HG03066 (cell line): ENCODE measurements at regions not wholly inside any gene's neighbourhood (a gene's known extent, or its start where the extent isn't known, plus 50 kb on each side); places are given as distances from the start of the nearest gene placed in this dataset.

Experiments
- ATAC-seq: cut with Tn5 transposase; IDR thresholded peaks from one replicate; pipeline ENCODE4 v1.9.1; 2021; ENCODE audit warnings: low read depth; ENCODE audit not compliant: unreplicated experiment

DNA sequence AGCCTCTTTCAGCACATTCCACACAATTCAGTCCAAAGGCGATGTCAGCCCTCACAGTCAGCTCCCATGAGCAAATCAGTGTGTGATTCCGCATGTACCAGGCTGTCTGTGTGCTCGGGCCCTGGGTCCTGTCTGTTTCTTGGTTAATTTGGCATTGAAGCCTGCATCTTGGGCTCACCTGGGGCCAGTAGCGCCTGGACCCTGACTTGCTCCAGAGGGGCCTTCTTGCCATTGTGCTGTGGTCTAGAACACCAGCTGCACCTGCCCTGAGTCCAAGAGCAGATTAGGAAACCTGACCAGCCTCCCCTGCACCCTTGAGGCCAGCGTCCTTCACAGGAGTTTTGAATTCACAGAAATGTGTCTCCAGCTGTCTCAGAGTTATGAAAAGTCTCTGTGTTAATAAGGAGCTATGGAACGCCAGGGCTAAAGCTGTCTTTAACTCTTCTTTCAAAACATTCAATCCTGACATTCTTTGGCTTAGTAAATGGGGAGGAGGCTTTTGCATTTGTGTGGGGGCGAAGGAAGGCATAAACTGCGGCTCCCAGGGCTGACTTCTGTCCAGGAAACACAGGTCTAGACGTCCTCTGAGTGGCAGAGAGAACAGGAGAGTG lies 102.2 kb downstream of the ARF6 start:
- no peak for ATAC-seq

DNA sequence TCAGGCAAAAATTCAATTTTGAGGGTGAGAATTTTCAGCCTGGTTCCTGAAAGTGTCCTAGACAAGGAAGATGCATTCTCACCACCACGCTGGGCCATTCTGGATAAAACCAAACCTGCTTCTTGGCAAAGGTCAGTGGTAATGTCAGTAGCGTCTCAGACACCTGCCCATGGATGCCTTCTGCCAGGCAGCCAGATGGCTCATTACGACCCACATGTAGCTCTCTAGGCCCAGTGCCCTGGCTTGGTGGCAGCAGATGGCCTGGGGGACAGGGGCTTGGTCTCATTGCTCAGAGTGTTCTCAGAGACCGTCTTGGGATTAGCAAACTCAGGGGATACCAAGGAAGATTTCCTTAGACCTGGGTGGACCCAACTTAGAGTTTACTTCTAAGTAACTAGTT lies 105.1 kb downstream of the ARF6 start:
- ATAC-seq: no peak

DNA sequence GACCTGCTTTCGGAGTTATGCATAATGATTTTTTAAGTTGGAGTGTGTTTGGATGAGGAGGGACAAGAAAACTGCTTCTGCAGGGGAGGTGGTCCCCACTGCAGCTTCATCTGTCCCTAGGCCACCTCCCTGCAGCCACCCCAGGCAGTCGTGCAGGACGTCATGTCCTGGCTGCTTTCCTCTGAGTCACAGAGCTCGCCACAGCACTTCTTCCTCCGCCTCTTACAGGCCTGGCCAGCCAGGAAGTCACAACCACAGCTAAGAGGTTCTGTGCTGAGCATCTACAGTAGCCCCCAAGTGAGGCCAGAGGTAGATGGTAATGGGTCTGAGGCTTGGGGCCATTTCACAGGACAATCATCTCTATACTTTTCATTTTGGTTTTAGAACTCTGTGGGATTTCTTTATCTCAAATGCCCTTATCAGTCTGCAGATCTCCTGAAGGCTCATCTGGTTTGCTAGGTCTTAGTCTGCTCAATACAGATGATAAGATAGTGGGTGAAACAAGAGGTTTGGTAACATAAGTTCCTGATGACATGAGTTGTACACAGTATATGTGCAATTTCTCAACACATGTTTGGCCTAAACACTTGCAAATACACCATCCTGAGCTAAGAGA lies 106.4 kb downstream of the ARF6 start:
- ATAC-seq: peak; percentile 42

DNA sequence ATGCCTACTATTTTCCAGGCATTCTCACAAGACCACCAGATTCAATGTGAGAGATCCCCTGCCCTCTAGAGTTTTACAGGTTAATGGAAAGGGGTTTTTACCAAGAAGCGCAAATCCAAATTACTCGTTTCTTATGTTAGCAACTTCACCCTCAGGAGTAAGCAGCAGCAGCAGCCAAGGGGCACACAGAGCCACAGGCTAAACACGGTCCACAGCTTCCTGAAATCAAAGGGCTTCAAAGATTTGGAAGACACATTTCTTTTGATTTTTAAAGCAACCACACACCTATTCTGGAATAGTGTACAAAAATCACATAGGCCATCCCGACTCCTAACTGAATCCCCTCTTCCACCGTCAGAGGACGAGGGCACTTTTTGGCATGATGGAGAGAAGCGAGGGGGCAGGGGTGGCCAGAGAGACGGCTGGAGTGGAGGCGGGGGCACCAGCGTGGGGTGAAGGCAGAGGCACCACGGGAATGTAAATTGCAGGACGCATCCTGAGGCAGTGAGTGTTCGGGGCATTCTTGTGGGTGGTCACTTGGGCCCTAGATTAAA lies 107.0 kb downstream of the ARF6 start:
- no peak for ATAC-seq

DNA sequence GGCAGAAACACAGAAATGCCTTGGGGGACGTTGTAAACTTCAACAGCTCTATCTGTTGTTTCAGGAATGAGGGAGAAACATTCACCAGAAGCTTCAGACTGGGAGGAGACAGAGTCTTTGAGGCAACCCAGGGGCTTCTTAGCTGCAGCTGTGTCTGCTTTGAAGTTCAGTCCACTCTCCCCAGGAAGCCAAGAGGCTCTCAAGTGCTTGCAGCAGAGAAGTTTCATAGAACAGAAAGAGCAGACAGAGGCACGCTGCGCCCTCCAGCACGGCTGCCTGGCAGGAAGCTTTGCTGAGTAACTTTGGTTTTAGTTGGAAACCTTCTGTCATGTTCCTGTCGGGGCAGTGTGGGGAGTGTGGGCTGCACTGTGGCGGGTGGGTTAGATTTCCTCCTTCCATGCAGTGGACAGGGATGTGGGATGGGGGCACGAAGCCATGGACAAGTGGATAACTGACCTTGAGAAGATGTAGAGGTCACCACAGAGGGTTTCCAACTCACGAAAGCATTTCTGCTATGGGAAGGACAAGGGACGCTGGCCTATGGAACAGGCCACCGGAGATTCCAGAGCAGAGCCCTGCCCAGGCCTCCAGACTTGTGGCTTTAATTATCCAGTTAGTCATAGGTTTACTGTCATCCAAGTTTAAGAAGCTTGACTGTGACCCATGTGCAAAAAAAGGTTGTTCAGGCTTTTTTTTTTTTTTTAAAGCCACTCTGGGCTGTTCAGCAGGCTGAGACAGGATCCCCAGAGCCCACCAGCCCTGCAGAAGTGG lies 107.7 kb downstream of the ARF6 start:
- no peak for ATAC-seq

DNA sequence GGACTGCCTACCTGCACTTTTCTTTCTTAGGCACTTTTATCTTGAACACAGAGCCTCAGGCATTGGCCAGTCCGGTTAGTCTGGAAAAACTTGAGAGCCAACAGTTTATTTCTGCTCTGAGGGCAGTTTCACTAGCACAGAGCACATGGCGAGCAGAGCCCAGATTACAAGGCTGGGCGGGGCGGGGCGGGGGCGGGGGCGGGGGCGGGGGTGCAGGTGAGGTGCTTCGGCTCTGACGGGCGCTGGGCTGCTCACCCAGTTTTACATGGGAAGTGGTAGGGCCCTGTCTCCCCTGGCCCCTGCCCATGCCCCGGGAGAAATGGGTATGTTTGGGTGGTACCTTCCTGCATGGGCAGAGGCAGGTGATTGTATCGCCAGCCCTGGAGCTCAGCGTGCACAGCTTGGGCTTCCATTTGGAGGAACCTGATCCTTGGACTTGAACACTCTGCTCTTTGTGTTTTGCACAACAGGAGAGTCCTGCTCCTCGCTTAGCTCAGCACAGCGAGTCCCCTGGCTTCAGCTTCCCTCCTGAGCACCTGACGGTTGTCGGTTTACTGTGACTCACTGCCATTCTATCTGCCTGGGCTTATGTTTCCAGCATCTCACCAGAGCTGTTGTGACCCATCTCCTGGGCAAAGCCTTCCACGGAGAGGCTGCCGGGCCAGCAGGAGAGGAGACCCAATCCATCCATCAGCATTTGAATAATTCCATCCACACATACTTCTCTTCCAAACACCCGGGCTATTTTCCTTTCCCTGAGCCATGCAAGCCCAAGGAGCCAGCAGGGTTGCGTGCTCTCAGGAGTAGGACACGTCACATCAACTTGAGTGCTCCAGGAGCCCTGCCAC lies 108.5 kb downstream of the ARF6 start:
- ATAC-seq: peak; percentile 29

DNA sequence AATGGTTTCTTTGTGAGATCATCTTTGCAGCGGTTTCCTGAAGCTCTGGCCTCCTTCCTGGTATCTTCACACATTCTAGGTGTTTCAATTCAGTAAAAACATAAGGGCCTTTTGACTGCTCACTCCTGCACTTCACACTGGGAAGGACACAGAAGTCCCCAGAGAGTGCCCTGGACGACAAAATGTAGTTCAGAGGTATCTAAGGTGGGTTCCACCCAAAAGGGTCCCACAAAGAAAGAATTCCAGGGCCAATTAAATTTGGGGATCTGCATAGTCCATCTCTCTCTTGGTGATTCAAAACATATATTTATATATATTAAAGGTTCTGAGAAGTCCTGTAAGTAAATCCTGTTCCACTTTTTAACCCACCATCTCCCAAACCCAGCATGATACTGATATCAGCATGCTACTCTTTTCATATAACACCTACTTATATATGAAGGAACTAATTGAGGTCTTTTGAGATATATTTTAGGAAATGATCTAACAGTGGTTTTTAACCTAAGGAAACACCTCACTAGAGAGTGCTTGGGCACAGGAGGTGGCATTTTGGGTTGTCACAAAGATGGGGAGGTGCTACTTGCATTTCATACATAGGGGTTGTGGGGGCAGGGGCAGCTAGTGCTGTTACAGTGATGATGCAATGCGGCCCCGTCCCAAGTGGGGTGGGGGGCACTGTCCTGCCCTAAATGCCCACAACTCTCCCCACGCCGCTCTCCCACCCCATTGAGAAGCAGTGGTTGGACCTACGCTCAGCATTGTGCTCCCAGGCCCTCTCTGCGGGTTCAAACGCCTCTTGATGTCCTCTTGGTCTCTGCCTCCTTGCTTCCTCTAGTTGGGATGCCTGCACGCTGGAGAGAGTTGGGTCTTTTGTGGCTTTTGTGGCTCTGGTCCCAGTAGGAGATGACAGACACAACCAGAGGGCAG lies 109.4 kb downstream of the ARF6 start:
- ATAC-seq: peak; percentile 32

DNA sequence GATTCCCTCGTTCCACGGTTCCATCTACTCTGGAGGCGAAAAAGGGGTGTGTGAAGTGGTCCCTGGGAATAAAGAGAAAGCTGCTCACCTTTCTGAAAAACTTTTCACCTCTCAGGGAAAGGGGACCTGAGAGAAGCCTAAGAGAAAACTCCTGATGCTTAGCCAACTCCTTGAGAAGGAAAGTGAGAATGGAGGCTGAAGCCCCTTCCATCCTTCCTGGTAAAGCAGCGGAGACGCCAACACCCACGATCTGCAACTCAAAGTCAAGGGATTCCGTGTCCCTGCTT lies 110.0 kb downstream of the ARF6 start:
- no peak for ATAC-seq

DNA sequence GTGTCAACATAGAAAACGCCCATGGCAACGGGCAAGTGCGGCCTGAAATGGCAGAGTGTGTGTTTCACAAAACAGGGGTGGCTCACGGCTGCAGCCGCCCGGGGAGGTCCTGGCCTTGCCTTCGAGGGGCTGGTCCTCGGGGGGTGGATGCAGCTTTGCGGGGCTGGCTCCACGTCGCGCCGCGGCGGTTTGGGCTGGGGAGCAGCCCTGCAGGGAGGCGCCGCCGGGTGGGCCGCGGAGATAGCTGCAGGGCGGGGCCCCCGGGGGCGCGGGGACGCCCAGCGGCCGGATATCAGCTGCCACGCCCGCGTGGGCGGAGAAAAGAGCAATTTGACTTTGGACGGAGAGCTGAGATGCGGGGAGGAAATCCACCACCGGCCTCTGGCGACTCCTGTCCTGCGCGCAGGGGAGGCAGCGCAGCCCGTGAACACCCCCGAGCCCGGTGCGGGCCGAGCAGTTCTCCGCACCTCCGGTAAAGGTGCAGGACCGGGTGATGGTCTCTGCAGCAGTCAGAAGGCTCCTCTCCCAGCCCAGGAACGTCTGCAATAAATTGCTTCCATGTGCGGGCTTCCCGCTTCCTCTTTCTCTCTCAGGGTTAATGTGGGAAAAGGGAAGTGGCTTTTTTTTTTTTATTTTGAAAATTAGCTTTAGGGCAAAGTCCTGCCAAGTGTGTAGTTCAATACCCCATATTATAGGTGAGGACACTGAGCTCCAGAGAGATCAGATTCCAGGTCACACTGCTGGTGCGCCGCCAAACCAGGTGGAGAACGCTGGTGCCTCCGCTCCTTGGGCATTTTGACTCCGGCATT lies 110.5 kb downstream of the ARF6 start:
- ATAC-seq: peak; percentile 33

DNA sequence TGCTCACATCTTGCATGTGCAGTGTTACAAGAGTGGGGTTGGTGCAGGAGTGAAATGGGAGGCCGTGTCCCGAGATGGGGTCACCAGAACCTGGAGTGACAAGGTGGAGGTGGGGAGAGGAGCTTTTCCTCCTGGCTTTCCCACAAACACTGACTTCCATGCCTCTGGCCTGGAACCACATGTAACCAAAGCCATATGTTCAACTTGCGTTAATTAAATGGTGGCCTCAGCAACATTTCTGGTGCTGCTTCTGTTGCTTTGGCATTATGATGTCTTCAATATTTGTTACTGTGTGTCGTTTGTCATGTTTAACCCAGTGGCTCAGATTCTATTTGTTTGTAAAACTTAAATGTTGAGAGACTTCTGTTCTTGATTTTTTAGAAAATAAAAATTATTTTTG lies 110.2 kb downstream of the VCPKMT start:
- no peak for ATAC-seq

DNA sequence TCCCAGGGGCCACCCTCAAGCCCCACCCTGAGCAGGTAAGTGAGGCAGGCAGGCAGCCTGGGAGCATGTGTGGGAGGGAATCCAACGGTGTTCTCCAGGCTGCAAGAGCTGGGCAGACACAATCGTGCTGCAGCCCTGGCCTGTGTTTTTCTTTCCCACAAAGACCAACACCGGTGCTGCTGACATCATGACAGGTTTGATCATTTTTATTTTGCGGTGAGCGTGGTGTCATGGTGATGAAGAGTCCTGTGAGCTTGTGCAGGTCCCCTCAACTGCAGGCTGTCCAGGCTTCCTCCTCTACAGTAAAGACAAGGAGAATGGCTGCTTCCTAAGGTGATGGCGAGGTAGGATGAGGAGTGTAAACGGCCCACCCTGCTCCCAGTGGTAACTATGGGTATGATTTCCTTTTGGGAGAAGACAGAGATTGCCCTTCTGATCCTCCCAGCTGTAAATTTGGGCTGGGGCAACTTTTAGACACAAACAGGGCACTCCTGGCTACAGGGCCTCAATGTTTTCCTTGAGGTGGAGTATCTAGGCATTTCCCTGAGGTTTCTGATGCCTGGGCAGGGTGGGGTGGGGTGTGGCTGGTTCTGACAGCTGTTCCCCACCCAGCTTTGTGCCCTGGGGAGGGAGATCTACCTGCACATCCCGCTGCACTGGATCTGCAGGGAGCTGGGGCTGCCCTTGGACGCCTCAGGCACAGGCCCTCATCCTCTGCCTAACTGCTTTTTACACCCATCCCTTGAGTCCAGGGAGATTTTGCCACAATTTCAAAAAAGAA lies 109.1 kb downstream of the VCPKMT start:
- no peak for ATAC-seq

DNA sequence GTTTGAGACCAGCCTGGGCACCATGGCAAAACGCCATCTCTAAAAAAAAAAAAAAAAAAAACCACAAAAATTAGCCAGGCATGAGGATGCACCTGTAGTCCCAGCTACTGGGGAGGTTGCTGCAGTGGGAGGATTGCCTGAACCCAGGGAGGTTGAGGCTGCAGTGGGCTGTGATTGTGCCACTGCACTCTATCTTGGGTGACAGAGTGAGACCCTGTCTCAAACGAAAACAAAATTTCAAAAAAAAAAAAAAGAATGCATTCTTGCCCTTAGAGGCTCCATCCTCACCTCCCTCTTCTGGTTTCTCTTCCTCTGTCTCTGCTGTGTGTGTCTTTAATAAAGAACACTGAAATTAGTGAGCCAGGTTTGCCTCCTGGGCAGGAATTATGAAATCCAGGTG lies 107.8 kb downstream of the VCPKMT start:
- ATAC-seq: no peak

DNA sequence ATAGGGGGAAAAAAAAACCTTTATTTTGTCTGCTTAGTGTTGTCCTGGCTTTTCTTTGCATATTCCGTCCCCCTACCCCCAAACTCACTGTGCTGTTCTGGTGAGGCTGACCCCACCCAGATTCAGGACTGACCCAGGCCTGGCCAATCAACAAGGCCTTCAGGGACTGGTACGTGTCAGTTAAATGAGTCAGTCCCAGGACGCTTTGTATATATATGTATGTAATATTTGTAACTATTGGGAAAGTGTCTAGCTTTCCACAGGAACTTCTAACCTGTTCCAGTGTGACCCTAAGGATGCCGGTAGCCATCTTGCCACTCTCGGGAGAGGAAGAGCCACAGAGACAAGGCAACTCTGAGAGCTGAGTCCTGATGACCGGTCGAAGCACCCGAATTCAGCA lies 107.4 kb downstream of the VCPKMT start:
- no peak for ATAC-seq

DNA sequence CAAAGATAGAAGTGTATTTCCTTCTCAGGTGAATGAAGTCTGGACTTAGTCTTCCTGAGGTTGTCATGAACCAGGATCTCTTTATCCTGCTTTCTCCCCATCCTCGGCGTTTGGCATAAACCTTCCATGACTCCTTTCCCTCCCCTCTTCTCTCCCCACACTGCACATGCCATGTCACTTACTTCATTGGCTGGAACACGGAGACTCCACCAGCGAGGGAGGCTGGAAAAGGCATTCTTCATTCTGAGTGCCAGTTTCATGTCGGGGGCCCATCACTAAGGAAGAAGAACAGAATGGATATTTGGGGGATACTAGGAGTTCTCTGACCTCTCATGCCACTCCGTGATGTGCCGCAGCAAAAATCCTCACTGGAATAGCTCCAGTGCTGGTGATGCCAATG lies 105.6 kb downstream of the VCPKMT start:
- no peak for ATAC-seq

DNA sequence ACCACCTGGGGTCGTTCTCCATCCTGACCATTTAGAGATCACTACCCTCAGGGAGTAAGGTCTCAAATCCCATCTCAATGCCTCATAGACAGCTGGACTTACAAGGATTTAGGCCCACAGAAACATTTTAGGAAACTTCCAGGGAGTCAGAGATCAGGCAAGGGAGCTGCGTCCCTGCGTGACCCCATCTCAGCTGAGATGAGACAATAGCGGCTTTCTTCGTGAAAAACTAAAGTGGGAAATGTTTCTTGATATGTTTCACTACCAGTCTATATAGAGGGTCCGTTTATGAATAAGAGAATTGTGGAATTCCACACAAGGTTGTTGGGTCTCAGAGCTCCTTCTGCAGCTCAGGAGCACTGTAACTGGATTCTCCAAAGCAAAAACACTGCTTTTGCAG lies 105.1 kb downstream of the VCPKMT start:
- ATAC-seq: no peak

DNA sequence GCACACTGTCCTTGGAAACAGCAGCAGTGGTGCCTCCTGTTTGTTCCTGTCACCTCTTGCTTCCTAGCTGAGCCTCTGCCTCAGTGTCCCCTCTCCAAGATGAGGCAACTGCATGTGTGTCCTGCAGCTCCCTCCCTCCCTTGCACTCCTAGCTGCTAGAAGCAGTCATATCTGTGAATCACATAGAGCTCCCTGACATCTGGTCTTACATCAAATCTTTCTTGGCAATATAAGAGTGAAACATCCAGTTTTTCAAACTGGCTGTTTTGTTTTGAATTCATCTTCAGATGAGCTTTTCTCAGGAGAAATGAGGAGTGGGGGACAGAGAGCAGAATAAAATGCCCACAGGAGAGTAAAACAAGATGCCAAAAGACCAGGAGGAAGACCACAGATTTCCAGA lies 103.7 kb downstream of the VCPKMT start:
- no peak for ATAC-seq

DNA sequence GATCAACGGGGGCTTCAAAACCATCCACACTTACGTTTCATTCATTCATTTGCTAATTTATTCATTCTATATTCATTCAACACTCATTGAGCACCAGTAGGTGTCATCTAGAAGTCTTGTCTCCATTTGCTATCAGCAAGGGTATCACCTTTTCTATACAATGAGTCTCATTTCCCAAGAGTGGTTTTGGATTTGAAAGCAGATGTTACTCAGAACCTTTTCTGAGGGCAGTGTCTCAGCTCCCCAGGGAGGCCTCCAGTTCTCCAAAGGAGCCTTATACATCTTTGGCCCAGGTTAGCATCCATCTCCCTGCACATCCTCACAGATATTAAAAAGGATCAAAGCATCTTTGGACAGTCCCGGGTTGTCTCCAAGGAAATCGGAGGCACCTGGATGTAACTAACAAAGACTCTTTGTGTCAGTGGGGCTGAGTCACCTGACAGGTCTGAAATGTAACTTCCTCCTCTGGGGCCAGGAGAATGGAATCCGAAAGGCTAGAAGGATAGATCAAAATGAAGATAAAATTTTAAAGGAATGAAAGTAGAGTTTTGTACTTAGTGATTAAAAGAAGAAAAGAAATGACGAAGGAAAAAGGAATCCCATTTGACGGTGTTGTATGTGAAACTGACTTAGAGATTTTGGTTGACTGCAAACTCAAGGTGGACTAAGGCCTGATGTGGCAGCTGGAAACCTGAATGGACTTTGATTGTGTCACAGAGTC lies 103.0 kb downstream of the VCPKMT start:
- no peak for ATAC-seq

DNA sequence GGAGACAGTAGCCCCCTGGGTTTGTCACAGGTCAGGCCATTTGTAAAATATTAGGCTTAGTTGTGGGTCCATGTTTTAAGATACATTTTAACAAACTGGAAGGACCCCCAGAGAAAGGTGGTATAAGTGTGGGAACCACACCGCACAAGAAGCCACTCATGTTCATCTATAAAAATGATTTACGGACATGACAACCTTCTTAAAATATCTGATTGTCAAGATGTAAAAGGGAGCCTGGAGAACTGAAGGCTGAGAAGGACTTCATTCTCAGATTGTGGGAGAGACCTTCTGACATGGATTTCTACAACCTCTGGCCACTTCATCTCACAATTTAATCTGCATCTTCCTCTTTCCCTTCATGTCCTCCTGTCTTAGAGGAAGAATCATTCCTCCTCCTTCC lies 102.4 kb downstream of the VCPKMT start:
- no peak for ATAC-seq
